GM19463 (cell line): ENCODE measurements at regions not wholly inside any gene's neighbourhood (a gene's known extent, or its start where the extent isn't known, plus 50 kb on each side); places are given as distances from the start of the nearest gene placed in this dataset.
"Not testable (repeated sequence)": the region's sequence is repeated elsewhere in the genome, so short reads cannot be mapped to it uniquely, and the experiment has no call there.

Experiments
- ATAC-seq: cut with Tn5 transposase; IDR thresholded peaks from one replicate; pipeline ENCODE4 v1.9.1; 2021; ENCODE audit warnings: mild to moderate bottlenecking, moderate library complexity; ENCODE audit not compliant: unreplicated experiment

DNA sequence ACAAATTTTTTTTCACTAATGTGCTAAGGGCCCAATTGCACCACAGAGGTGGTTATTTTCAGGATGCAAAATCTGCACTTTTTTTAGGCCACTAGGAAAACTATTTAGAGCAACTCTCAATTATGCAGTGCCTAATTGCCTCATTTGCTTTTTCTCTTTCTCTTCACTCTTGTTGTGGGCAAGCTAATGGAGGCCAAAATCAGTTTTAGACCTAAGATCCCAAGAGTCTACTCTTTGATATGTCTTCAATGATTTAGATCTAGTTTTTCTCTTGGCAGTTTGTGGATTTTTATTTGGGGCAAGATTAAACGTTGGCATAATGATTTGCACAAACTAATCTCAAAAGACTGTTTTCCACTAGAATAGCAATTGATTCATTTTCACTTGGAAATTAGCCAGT is 1996.9 kb downstream of the LRRC4C start:
- no peak for ATAC-seq

DNA sequence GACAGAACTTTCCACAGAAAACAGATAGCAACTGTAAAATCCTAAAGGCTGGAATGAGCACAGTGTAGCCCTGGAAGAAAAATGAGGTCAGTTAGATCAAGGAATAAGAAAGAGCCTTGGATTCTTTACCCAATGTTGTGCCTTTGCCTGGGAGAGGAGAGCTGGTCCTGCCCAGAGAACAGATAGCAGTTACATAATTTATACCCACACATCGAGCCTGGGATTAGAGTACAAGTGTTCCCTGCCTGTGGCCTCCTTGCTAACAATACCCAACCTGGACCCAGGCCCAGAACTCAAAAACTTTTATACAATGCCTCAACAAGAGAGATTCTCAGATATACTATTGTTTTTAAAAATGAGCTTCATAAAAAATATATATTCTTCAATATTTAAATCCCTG is 1998.4 kb downstream of the LRRC4C start:
- ATAC-seq: no peak

DNA sequence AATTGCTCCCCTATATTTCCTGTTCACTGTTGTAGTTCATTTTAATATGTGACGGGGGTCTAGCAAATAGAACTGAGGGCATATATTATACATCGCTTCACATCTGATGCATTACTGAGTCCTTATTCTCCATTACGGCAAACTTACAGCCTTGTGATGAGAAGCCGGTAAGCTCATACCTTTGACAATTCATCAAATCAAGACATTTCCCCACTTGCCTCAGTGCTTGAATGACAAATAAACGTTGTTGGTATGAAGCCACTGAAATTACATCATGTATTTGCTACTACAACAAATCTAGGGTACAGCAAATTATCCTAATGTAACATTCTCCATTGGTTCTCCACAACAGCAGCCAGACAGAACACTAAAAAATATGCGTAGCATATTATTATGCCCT is 1999.8 kb downstream of the LRRC4C start:
- ATAC-seq: no peak

DNA sequence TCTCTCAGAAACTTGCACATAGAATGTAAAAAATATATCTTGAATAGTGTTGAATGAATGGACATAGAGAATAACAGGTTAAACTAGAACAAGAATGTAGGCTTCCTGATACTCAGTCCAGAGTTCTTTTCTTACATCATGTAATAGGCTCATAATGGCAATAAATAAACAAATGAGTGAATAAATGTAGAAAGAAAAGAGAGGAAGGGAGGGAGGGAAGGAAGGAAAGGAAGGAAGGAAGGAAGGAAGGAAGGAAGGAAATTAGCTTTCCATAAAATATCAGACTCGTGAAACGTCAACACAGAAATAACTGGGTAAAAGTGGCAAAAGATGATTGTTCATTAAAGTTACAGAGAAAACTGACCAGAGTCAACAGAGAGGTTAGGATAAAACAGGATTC is 2001.0 kb downstream of the LRRC4C start:
- ATAC-seq: no peak

DNA sequence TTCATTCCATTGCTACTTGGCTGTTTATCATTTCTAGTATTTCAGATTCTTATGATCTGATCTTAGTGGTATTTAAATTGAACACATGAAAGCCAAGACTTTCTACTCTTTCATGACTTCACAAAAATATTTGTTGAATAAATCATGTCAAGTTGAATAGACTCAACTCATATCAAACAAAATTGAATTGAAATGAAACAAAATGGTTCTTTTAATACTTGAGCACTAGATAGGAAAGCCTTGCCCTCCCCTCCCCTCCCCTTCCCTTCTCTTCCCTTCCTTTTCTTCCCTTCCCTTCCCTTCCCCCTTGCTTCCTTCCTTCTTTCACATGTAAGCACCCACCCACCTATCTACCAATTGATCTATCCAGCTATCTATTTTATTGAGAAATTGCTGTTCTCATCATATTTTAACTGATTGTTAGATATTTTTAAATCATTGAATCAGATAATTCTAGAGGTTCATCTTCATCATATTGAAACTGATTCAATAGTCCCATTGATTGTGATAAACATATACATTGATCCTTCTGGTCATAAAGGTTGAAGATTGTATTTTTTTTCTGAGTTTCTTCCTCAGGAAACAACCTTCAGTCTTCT is 2015.9 kb downstream of the LRRC4C start:
- no peak for ATAC-seq

DNA sequence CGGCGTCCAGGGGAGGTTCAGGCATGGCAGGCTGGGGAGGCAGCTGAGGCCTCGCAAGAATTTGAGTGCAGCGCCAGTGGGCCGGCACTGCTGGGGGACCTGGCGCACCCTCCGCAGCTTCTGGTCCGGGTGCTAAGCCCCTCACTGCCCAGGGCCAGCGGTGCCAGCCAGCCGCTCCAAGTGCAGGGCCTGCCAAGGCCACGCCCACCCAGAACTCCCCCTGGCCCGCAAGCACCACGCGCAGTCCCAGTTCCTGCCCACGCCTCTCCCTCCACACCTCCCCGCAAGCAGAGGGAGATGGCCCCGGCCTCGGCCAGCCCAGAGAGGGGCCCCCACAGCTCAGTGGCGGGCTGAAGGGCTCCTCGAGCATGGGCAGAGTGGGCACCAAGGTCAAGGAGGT is 2017.3 kb downstream of the LRRC4C start:
- no peak for ATAC-seq

DNA sequence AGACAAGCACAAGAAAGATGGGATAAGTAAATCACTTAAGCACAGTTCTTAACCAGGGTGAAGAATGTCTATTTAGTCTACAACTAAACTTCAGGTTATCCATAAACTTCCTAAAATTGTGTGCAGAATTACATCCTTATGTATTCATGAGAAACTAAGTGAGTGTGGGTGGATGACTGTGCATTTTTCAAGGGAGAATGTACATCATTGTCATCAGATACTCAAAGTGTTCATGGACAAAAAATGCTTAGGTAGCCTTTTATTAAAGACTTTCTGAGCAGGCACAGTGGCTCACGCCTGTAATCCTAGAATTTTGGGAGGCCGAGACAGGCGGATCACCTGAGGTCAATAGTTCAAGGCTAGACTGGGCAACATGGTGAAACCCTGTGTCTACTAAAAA is 2023.8 kb downstream of the LRRC4C start:
- no peak for ATAC-seq

DNA sequence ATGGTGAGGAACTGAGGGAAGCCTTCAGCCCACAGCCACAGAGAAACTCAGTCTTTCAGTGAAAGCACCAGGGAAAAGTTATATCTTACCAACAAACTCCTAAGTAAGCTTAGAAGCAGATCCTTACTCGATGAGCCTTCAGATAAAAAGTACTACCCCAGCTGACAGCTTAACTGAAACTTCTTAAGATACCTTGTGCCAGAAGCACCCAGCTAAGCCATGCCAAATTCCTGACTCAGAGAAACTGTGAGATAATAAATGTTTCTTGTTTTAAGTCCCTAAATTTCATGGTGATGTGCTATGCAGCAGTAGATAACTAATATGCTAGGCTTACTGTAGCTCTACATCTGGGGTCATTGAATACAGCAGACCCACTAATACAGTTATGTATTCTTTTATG is 2025.0 kb downstream of the LRRC4C start:
- no peak for ATAC-seq

DNA sequence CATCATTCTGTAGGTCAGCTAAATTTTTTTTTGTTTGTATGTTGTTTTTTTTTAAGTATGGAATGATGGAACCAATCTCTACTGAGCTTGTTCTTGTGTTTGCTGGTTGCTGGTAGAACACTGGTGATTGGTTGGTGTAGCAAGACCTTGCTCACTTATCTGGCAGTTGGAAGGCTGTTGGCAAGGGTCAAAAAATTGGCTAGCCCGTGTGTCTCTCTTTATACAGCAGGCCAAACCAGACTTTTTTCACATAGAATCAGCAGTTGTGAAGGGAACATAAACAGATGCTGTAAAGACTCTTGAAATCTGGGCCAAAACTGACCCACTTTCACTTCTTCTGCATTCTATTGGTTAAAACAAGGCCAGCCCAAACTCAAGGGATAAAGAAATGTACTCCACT is 2026.5 kb downstream of the LRRC4C start:
- no peak for ATAC-seq

DNA sequence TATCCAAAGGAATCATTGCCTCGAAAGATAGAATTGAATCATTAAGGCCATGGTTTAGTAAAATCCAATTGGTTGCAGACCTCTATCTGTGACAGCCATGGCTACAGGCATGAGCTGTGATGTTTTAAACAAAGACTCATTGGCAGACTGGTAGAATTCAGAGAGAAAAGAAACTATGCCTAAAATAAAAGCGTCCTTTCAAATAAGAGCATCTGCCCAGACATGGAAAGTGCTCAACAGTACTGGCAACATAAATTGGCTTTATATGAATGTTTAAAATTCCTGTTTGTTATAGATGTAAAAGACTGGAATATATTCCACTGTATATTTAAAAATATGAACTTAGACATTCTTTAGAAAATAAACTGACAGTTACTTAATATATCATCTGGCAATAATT is 2034.2 kb downstream of the LRRC4C start:
- no peak for ATAC-seq

DNA sequence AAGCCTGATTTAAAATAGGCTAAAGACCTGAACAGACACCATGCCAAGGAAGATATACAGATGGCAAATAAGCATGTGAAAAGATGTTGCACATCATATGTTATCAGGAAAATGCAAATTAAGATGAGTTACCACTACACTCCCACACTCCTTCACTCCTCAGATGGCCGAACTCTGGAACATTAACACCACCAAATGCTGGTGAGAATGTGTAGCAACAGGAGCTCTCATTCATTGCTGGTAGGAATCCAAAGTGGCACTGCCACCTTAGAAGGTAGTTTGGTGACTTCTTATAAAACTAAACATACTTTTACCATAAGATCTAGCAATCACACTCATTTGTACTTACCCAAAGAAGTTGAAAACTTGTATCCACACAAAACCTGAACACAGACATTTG is 2047.3 kb downstream of the LRRC4C start:
- no peak for ATAC-seq

DNA sequence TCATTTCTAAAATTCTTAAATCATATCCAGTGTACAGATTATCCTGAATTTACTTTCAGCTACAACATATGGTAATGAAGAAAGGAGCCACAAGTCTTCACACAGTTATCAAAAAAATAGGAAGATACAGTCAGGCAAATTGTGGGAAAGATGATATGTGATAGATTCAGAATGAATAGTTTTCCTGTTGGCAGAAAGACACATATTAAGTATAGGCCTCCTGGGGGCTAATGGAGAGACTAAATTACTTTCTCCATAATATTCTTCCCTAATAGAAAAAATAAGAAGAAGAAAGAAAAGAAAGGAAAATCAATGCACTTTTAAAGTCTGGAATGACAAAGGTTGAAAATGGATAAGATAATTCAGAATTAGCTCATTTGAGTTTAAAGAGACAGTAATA is 2073.5 kb downstream of the LRRC4C start:
- no peak for ATAC-seq

DNA sequence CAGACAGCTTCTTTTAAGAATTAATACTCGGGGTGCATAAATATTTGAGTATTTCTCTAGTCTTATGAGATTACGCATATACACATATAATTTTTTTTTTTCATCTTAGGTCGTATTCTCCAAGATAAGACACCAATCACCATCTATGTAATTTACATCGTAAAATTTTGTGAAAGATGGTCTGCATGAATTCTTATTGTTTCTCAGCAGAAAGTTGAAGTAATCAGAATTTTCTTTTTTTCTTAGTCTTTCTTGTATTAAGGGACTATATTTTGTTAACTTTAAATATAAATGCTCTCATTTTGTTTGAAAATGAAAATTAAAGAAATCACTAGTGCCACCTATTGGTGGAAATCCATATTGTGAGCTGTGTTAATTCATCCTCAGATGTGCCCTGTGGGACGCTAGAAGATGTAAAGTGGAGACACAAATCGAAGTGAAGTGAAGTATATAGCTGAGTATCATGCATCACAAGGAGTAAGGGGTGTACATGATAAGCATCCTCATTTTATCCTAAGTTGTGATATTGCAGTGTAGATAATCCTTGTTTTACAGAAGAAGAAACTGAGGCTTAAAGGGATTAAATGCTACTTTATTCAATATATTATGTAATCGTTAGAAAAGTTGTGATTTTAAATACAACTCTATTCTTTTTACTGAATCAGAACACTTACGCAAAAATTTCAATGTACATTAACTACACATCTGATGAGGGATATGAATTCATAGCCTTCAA is 2084.3 kb downstream of the LRRC4C start:
- no peak for ATAC-seq

DNA sequence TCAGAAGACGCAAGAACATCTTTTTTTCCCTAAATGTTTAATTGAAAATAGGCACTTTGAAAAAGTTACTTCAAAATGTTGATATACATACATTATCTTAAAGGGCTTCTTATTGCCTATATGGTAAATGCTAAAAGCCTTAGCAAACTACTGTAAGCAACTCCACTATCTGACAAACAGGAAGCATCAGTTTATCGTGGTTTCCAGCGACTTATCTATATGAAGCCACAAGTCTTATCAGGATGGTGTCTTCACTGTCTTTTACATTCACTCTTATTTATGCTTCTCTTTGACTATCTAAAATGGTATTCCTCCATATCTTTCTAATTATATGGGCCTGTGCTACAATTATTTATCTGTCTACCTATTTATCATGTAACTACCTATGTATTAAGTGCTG is 2091.9 kb downstream of the LRRC4C start:
- ATAC-seq: no peak

DNA sequence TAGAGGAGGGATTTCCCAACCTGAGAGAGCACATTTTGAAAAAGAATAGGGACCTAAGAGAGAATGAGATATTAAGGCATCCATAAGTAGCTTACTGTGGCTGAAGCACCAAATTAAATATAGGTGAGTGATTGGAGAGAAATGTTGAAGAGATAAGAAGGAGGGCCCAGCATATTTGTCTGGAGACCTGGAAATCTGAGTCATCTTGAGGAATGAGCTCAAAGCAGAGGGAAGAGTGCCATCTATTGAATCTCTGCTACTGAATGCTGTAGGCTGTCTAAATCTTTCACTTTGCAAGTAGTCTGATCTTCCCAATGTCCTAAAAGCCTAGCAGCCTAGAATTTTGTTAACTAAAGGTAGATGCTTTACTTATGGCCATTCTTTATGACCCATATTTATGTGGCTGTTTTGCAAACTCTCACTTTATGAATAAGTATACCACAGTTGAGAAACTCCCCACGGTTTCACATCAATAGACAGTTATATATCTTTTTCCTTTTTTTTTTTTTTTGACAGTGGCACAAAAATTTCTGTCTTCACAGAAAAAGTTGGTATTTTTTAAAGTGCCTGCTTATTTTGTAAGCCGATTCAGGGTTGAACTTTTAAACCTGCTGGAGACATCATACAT is 2093.5 kb downstream of the LRRC4C start:
- ATAC-seq: no peak

DNA sequence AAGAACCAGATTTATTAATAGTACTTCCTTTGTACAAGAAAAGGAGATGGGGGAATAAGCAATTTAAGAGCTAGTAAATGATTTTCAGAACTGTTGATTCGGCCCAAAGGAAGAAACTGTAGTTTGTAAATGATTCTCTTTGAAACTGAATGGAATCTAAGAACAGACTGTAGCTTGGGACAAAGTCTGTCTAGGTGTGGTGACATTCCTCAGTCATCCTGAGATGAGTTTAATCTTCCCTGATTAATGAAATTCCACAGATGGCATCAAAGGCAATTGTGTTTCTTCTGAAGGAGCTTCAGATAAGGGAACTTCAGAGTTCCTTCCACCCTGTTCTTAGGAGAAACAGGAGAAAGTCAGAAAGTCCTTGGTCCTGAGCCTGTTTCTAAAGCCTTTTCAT is 2095.9 kb downstream of the LRRC4C start:
- ATAC-seq: no peak

DNA sequence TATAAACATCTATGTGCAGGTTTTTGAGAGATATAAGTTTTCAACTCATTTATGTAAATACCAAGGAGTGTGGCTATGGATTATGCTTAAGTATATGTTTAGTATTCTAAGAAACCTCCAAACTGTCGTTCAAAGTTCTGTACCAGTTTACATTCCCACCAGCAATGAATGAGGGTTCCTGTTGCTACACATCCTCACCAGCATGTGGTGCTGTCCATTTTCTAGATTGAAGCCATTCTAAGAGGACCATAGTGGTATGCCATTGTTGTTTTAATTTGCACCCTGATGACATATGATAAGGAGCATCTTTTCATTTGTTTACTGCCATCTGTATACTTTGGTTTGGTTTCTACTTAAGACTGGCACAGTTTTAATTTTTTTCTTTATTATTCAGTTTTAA is 2097.9 kb downstream of the LRRC4C start:
- ATAC-seq: no peak

DNA sequence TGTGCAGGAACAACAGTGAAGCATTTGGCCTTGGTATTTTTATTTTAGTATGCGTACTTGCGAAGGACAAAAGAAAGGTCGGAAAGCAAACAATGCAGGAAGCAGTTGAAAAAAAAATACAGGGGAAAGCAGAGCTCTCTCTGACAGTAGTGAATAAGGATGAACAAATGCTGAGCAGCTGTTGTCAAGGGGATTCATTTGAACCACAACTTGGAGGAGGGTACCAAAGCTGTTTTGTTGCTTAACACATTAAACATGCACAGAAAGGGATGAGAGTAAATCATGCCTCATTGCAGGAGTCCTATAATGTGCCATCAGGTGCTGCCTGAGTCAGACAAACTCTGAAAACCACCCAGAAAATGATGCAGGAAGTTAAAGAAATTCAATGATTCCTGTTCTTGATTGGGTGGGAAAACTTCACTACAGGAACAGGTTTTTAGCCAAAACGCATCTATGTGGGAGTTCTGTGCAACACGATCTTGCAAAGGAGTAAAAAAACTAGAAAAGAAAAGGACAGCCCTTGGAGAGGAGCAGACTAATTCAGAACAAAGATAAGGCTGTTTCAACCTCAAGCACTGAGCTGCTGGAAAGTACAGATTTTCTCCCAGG is 2113.5 kb downstream of the LRRC4C start:
- no peak for ATAC-seq

DNA sequence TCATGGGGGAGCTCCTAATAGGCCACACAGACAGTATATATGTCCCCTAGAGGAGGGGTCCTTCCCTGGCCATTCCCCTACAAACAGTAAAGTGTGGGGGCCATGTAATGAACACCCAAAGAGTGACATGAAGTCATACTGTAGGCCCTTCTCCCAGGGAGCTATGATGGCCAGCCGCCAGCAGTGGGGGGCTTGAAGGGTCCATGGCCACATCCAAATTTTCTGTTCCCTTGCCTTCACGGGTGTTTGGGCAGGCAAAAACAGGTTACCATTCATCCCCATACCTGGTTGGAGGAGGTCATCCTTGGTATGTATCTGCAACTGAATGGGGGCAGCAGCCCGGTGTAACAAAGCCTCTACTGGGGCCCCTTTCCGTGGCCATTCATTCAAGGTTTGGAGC is 2118.0 kb downstream of the LRRC4C start:
- no peak for ATAC-seq

DNA sequence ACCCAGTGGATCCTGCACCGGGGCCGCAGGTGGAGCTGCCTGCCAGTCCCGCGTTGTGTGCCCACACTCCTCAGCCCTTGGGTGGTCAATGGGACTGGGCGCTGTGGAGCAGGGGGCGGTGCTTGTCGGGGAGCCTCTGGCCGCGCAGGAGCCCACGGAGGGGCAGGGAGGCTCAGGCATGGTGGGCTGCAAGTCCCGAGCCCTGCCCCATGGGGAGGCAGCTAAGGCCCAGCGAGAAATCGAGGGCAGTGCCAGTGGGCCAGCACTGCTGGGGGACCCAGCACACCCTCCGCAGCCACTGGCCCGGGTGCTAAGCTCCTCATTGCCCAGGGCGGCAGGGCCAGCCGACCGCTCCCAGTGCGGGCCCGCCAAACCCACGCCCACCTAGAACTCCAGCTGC is 2126.4 kb downstream of the LRRC4C start:
- not testable (repeated sequence) for ATAC-seq

DNA sequence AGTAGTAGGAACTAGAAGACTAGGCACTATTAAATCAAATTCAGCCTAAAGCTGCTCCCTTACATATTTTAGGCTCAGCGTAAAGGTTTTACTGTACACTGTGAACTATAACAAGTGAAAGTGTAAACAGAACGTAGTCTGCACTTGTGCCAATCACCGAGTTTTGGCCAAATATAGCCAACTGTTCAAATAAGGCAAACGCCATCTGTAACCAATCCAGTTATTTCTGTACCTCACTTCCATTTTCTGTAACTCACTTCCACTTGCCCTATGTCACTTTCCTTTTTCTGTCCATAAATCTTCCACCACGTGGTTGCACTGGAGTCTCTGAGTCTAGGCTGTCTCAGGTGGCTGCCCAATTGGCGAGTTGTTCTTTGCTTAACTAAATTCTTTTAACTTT is 2132.2 kb downstream of the LRRC4C start:
- ATAC-seq: no peak

DNA sequence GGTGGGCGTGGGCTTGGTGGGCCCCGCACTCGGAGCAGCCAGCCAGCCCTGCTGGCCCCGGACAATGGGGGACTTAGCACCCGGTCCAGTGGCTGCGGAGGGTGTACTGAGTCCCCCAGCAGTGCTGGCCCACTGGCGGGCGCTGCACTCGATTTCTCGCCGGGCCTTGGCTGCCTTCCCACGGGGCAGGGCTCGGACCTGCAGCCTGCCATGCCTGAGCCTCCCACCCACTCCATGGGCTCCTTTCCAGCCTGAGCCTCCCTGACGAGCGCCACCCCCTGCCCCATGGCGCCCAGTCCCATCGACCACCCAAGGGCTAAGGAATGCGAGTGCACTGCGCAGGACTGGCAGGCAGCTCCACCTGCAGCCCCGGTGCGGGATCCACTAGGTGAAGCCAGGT is 2147.6 kb downstream of the LRRC4C start:
- not testable (repeated sequence) for ATAC-seq
